OCI-LY3 (cell line): ENCODE measurements at regions not wholly inside any gene's neighbourhood (a gene's known extent, or its start where the extent isn't known, plus 50 kb on each side); places are given as distances from the start of the nearest gene placed in this dataset.

Experiments
- EZH2phosphoT487 ChIP-seq: fragments of 200-600 bp; shearing (Covaris generic); IDR thresholded peaks from 2 replicates; pipeline ENCODE4 v1.6.1; 2018; ENCODE audit warnings: antibody characterized with exemption, mixed run types, low read depth
- TF ChIP-seq, protein P1 (sequence below): fragments of 200-600, 300-600 bp; sonication (generic); IDR thresholded peaks from 2 replicates; pipeline ENCODE4 v1.5.1; 2014; ENCODE audit warnings: antibody characterized with exemption, low read length, low read depth

DNA sequence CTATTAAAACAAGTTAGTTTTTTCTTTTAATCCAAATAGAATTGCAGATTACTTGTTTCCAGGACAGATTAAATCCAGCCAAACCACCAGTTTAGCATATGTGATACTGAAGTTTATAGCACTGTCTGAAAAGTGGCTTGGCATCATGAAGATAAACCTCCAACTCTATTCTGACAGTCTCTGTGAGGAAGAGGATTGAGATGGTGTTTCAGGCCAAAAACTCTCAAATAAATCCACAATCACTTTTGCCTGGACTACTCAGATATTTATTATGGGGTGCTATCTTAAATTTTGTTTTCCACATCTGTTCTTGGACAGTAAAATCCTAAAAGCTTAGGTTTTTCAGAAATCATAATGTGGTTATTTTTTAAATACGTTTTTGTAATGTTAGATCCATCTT, 161.7 kb upstream of the SEMA3C start:
- TF ChIP-seq, protein P1, sequence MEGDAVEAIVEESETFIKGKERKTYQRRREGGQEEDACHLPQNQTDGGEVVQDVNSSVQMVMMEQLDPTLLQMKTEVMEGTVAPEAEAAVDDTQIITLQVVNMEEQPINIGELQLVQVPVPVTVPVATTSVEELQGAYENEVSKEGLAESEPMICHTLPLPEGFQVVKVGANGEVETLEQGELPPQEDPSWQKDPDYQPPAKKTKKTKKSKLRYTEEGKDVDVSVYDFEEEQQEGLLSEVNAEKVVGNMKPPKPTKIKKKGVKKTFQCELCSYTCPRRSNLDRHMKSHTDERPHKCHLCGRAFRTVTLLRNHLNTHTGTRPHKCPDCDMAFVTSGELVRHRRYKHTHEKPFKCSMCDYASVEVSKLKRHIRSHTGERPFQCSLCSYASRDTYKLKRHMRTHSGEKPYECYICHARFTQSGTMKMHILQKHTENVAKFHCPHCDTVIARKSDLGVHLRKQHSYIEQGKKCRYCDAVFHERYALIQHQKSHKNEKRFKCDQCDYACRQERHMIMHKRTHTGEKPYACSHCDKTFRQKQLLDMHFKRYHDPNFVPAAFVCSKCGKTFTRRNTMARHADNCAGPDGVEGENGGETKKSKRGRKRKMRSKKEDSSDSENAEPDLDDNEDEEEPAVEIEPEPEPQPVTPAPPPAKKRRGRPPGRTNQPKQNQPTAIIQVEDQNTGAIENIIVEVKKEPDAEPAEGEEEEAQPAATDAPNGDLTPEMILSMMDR = no peak
- TF ChIP-seq EZH2phosphoT487 = no peak
